H1 (cell line): ENCODE measurements at regions not wholly inside any gene's neighbourhood (a gene's known extent, or its start where the extent isn't known, plus 50 kb on each side); places are given as distances from the start of the nearest gene placed in this dataset.

Experiments
- EP300 ChIP-seq, 2 experiments: IDR thresholded peaks; 1 replicate in 1 of 2; 2 replicates in 1 of 2; pipeline ENCODE4 v1.6.1; 2011 to 2012; ENCODE audit warnings: low read depth in 2 of 2, low read length in 2 of 2, mild to moderate bottlenecking in 2 of 2, borderline replicate concordance in 1 of 2, inconsistent platforms in 1 of 2, moderate library complexity in 1 of 2
- EZH2 ChIP-seq: fragments of 200-600 bp; sonication (generic); IDR thresholded peaks from 2 replicates; pipeline ENCODE4 v1.7.1; 2012; ENCODE audit warnings: low read depth, mild to moderate bottlenecking, moderate library complexity, low read length, inconsistent platforms; ENCODE audit not compliant: severe bottlenecking
- POLR2A ChIP-seq, 2 experiments: IDR thresholded peaks; 1 replicate in 1 of 2; 2 replicates in 1 of 2; pipeline ENCODE4 v1.6.1; 2011; ENCODE audit warnings: low read depth in 2 of 2, low read length in 2 of 2, mild to moderate bottlenecking in 2 of 2; ENCODE audit errors: control extremely low read depth in 1 of 2
- SIN3A ChIP-seq, 2 experiments: IDR thresholded peaks in 1 of 2; conservative IDR thresholded peaks in 1 of 2; 2 replicates each; pipeline ENCODE4 v1.6.1; 2011 to 2012; ENCODE audit warnings: low read length in 2 of 2, improper control_type of control experiment in 1 of 2, low read depth in 1 of 2, mild to moderate bottlenecking in 1 of 2
- TAF1 ChIP-seq: IDR thresholded peaks from 2 replicates; pipeline ENCODE4 v1.6.1; 2011; ENCODE audit warnings: mild to moderate bottlenecking, low read depth, low read length
- TAF7 ChIP-seq: optimal IDR thresholded peaks from 2 replicates; pipeline ENCODE3; 2011; ENCODE audit warnings: low read depth, mild to moderate bottlenecking, inconsistent platforms, low read length, moderate library complexity, borderline replicate concordance
- TF ChIP-seq, protein P1 (sequence below), 3 experiments: IDR thresholded peaks; 1 replicate in 2 of 3; 2 replicates in 1 of 3; pipeline versions ENCODE4 v1.5.1 to v1.6.1; 2011; ENCODE audit warnings: low read length in 3 of 3, mild to moderate bottlenecking in 3 of 3, inconsistent platforms in 2 of 3, low read depth in 1 of 3, moderate library complexity in 1 of 3; ENCODE audit not compliant: insufficient read depth in 1 of 3; ENCODE audit errors: control extremely low read depth in 1 of 3
- TF ChIP-seq, protein P2 (sequence below): IDR thresholded peaks from 2 replicates; pipeline ENCODE4 v1.6.1; 2012; ENCODE audit warnings: inconsistent platforms

DNA sequence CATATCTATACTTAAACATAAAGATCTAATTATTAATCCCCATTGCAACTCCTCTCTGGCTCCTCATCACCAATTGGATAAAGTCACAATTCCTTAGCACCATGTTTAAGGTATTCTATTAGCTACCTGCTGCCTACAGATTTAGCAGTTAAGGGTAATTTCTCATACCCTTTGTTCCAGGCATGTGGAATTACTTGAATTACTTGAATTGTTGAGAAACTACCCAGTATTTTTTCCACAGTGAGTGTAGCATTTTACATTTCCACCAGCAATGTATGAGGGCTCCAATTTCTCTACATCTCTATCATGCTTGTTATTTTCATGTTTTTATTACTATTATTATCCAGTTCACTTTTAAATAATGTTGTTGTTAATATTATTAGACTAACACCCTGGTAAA is 86.4 kb downstream of the P2RY1 start:
- TF ChIP-seq, protein P1, sequence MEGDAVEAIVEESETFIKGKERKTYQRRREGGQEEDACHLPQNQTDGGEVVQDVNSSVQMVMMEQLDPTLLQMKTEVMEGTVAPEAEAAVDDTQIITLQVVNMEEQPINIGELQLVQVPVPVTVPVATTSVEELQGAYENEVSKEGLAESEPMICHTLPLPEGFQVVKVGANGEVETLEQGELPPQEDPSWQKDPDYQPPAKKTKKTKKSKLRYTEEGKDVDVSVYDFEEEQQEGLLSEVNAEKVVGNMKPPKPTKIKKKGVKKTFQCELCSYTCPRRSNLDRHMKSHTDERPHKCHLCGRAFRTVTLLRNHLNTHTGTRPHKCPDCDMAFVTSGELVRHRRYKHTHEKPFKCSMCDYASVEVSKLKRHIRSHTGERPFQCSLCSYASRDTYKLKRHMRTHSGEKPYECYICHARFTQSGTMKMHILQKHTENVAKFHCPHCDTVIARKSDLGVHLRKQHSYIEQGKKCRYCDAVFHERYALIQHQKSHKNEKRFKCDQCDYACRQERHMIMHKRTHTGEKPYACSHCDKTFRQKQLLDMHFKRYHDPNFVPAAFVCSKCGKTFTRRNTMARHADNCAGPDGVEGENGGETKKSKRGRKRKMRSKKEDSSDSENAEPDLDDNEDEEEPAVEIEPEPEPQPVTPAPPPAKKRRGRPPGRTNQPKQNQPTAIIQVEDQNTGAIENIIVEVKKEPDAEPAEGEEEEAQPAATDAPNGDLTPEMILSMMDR (IDR thresholded peaks at IDR 0.05; ENCODE audit: control extremely low read depth in 1 of 3, insufficient read depth in 1 of 3, low read depth in 1 of 3, low read length in 3 of 3), result no peak
- TF ChIP-seq SIN3A (conservative IDR thresholded peaks at IDR 0.05 in 1 of 2, IDR thresholded peaks at IDR 0.05 in 1 of 2; ENCODE audit: low read depth in 1 of 2, low read length in 2 of 2), result no peak
- TF ChIP-seq TAF1, result no peak
- TF ChIP-seq, protein P2, sequence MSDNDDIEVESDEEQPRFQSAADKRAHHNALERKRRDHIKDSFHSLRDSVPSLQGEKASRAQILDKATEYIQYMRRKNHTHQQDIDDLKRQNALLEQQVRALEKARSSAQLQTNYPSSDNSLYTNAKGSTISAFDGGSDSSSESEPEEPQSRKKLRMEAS, result no peak
- TF ChIP-seq EP300 (IDR thresholded peaks at IDR 0.05; ENCODE audit: borderline replicate concordance in 1 of 2, low read depth in 2 of 2, low read length in 2 of 2), result no peak
- TF ChIP-seq TAF7, result no peak
- no peak for TF ChIP-seq EZH2
- no peak for TF ChIP-seq POLR2A (IDR thresholded peaks at IDR 0.05; ENCODE audit: control extremely low read depth in 1 of 2, low read depth in 2 of 2, low read length in 2 of 2)
